GM12878 (cell line): ENCODE measurements at regions not wholly inside any gene's neighbourhood (a gene's known extent, or its start where the extent isn't known, plus 50 kb on each side); places are given as distances from the start of the nearest gene placed in this dataset.

Experiments
- BMI1 ChIP-seq: fragments of 450-650 bp; IDR thresholded peaks from 2 replicates; pipeline ENCODE4 v1.6.1; 2016; ENCODE audit warnings: mild to moderate bottlenecking, moderate library complexity, borderline replicate concordance
- CTCF ChIP-seq, 3 experiments: IDR thresholded peaks in 2 of 3; conservative IDR thresholded peaks in 1 of 3; 2 replicates each; pipeline ENCODE4 v1.5.1; 2011; ENCODE audit warnings: low read depth in 3 of 3, low read length in 3 of 3, mild to moderate bottlenecking in 3 of 3, control low read depth in 2 of 3, moderate library complexity in 2 of 3, inconsistent platforms in 1 of 3, mixed read lengths in 1 of 3; ENCODE audit not compliant: control insufficient read depth in 2 of 3, insufficient read depth in 1 of 3; ENCODE audit errors: extremely low read depth in 1 of 3
- JUNB ChIP-seq: IDR thresholded peaks from 2 replicates; pipeline ENCODE4 v1.6.1; 2016; ENCODE audit warnings: antibody characterized with exemption, mild to moderate bottlenecking
- PAX5 ChIP-seq: IDR thresholded peaks from 2 replicates; pipeline ENCODE4 v1.6.1; 2011; ENCODE audit warnings: low read depth, low read length, borderline replicate concordance
- RAD21 ChIP-seq: IDR thresholded peaks from 2 replicates; pipeline ENCODE4 v1.6.1; 2011; ENCODE audit warnings: mild to moderate bottlenecking, low read depth, low read length, moderate library complexity; ENCODE audit not compliant: insufficient read depth
- SP1 ChIP-seq: IDR thresholded peaks from one replicate; pipeline ENCODE4 v1.6.1; 2011; ENCODE audit warnings: low read depth, low read length
- YY1 ChIP-seq: IDR thresholded peaks from 2 replicates; pipeline ENCODE4 v1.6.1; 2011; ENCODE audit warnings: low read depth, mild to moderate bottlenecking, low read length
- TF ChIP-seq, protein P1 (sequence below): IDR thresholded peaks from 2 replicates; pipeline ENCODE4 v1.6.1; 2011; ENCODE audit warnings: low read depth, low read length, improper control_type of control experiment, borderline replicate concordance

- TF ChIP-seq, protein P1, sequence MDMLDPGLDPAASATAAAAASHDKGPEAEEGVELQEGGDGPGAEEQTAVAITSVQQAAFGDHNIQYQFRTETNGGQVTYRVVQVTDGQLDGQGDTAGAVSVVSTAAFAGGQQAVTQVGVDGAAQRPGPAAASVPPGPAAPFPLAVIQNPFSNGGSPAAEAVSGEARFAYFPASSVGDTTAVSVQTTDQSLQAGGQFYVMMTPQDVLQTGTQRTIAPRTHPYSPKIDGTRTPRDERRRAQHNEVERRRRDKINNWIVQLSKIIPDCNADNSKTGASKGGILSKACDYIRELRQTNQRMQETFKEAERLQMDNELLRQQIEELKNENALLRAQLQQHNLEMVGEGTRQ = no peak
- TF ChIP-seq CTCF (IDR thresholded peaks at IDR 0.05 in 2 of 3, conservative IDR thresholded peaks at IDR 0.05 in 1 of 3; ENCODE audit: control insufficient read depth in 2 of 3, extremely low read depth in 1 of 3, insufficient read depth in 1 of 3, low read depth in 3 of 3, low read length in 3 of 3) (no peak), YY1 (no peak), JUNB (no peak), RAD21 (no peak), PAX5 (no peak), SP1 (no peak), BMI1 (no peak)
These were observed 77.0 kb upstream of the FXR1 start for GRCh38 chr3:180835501-180835900.
